ENCODE measurements at regions not wholly inside any gene's neighbourhood (a gene's known extent, or its start where the extent isn't known, plus 50 kb on each side); places are given as distances from the start of the nearest gene placed in this dataset.

DNA sequence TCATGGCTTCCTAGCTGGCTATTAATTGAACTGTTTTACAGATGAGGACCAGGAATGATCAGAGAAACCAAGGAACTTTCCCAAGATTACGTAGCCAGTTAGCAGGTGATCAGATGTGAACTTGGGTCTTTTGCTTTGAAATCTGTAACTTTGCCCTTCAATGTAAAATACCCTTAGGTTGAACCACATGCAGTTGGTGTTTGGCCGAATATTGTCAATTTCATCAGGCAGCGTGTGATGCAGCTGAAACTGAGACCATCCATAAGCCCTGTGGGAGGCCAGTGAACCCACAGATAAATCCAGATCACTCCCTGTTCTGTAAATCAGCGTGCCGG lies 150.8 kb downstream of the ETS2 start:
- TF ChIP-seq, protein P1, sequence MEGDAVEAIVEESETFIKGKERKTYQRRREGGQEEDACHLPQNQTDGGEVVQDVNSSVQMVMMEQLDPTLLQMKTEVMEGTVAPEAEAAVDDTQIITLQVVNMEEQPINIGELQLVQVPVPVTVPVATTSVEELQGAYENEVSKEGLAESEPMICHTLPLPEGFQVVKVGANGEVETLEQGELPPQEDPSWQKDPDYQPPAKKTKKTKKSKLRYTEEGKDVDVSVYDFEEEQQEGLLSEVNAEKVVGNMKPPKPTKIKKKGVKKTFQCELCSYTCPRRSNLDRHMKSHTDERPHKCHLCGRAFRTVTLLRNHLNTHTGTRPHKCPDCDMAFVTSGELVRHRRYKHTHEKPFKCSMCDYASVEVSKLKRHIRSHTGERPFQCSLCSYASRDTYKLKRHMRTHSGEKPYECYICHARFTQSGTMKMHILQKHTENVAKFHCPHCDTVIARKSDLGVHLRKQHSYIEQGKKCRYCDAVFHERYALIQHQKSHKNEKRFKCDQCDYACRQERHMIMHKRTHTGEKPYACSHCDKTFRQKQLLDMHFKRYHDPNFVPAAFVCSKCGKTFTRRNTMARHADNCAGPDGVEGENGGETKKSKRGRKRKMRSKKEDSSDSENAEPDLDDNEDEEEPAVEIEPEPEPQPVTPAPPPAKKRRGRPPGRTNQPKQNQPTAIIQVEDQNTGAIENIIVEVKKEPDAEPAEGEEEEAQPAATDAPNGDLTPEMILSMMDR (IDR thresholded peaks at IDR 0.05): no peak
- TF ChIP-seq POLR2A (IDR thresholded peaks at IDR 0.05): no peak
